Stimulated activated CD8-positive, alpha-beta memory T cell treated with anti-CD3 and anti-CD28 coated beads, Interleukin-4, amount 100 ng/mL, for 24 hours (primary cell): ENCODE measurements at regions not wholly inside any gene's neighbourhood (a gene's known extent, or its start where the extent isn't known, plus 50 kb on each side); places are given as distances from the start of the nearest gene placed in this dataset.
"Not testable (repeated sequence)": the region's sequence is repeated elsewhere in the genome, so short reads cannot be mapped to it uniquely, and the experiment has no call there.

Experiments
- DNase-seq: peaks from one replicate; pipeline ENCODE4 v3.0.0-alpha.2; 2020; ENCODE audit warnings: low read depth

DNA sequence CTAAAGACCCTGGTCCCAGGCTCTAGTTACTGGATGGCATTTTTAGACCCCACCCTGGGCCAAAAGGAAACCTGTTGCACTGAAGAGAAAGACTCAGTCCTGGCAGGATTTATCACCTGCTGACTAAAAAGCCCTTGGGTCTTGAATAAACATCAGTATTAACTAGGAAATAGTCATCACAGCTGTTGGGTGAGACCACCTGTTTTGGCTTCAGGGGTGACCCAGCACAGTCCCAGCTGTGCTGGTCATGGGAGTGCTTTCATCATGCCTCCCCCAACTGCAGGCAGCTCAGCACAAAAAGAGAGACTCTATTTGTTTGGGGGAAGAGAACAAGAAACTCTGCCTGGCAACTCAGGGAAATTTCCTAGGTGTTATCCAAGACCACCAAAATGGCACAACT, 903.2 kb downstream of the C4orf33 start:
- DNase-seq: no peak

DNA sequence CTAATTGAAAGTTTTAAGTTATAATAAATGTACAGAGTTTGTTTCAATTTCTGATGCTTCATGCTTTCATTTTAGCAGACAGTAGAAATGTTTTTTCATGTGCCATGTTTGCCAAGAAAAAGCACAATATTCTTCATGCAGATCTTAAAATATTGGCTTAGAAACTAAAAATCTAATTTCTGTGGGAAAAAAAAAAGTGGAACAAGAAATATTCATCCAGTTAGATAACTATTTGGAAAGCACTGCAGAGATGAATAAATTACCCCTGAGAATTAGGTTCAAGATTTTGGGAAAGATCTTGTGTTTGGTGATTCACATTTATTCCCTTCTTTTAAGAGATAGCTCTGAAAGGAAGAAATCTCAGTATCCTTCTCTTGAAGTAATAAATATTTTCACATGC, 912.5 kb downstream of the C4orf33 start:
- no peak for DNase-seq

DNA sequence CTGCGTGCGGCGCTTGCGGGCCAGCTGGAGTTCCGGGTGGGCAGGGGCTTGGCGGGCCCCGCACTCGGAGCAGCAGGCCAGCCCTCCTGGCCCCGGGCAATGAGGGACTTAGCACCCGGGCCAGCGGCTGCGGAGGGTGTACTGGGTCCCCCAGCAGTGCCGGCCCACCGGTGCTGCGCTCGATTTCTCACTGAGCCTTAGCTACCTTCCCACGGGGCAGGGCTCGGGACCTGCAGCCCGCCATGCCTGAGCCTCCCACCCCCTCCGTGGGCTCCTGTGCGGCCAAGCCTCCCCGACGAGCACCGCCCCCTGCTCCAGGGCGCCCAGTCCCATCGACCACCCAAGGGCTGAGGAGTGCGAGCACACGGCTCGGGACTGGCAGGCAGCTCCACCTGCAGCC, 916.9 kb downstream of the C4orf33 start:
- DNase-seq: not testable (repeated sequence)

DNA sequence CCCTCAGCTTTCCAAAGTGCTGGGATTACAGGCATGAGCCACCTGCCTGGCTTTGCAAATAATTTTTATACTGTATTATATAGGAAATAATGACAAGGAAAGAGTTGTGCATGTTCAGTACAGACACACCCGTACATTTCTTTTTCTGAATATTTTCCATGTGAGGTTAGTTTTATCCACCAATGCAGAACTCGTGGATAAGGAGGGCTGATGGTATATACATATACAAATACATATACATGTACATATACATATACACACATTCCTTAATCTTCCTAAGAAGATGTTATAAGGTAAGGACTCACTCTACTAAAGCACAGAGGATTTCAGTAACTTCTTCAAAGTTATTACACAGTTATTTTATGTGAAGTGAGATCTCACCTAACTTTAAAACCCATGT, 925.8 kb downstream of the C4orf33 start:
- no peak for DNase-seq

DNA sequence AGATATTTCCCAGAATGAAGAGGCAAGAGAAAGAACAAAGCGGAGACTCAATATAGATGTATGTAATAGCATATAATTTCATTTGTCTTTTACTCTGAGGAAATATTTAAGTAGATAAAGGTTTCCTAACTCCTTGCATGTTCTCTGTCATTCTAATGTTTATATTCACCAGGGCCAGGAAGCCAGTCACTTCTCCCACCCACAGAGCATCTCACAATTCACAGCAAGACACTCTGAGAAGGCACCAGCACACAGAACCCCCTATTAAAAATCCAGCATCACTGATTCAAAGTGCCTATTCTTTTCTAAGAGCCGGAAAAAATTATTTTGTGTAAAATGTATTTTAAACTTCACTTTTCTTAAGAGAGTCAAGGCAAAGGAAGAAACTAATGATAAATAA, 927.1 kb downstream of the C4orf33 start:
- DNase-seq: no peak

DNA sequence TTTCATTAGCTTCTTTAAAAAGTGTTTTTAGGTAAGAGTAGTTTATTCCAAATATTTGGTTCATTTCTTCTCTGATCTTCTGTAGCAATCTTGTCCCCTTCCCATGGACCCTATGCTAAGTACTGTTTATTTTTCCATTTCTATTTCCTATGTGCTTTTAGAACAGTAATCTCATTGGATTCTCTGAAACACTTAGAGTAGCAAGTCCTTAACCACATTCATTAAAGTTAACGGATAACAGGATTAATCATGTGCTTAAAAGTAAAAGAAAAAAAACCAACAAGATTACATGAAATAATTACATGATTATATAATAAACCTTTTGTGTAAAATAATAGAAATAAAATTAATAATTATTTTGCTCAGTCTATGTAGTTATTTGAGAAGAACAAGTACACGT, 929.7 kb downstream of the C4orf33 start:
- DNase-seq: no peak

DNA sequence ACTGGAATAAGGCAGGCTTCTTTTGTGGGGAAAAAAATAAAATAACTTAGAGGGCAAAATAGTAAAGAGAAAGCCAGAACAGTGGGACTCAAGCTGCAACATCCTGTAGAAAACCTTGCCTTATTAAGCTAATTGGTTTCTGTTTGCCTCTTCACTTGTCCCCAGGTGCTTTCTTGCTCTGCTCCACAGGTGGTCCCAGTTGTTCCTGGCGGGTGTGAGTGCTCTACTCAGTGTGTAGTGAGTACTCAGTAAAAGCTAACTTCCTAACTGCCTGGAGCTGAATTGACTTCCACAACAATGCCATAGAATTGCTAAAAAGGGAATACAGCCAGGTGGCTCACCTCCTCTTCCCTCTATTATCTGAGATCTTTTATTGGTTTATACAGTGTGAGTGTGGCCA, 930.2 kb downstream of the C4orf33 start:
- no peak for DNase-seq

DNA sequence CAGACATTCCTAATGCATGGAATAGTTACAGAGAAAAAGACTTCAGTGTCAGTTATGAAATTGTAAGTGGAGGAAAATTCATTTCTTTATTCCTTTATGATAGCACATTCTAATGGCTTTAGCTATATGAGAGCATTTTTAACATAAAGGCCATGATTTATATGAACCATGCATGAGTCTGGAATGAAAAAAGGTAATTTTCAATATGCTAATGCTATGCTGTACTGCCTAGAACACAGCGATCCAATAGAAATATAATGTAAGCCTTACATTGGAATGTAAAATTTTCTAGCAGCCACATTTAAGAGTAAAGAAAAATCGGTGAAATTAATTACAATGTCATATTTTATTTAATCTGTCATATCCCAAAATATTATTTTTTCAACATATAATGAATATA, 932.0 kb downstream of the C4orf33 start:
- DNase-seq: no peak

DNA sequence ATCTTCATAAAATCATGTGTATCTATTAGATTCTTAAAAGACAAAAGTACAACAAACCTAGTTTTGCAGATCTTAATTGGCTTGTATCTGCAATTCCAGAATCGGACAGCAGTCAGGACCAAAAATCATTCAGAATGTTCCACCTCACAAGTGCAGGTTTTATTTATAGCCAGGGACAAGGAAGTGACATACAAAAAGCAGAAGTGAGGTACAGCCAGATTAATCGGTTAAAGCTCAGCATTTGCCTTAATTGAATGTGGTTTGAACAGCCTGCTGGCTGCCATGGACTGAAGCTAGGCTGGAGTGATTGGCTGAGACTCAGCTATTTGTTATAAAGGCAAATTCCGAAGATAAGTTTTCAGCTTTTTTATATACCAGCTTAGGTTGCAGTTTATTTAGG, 932.6 kb downstream of the C4orf33 start:
- DNase-seq: no peak

DNA sequence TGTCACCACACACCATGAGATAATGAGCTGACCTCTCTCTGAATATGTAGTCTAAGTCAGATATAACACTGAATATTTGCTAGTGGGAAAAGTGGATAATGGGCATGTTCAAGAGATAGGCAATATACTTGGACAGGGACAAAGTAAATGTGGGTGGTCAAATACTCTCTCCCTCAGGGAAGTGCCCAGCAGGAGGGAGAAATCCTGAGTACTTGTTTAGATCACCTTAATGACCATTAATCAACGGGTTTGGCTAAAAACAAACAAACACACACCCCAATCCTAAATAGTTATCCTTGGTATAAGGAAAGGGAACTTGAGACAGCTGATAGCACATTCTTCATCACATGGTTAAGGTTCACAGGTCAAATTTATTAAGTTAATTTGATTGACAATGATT, 933.5 kb downstream of the C4orf33 start:
- DNase-seq: no peak

DNA sequence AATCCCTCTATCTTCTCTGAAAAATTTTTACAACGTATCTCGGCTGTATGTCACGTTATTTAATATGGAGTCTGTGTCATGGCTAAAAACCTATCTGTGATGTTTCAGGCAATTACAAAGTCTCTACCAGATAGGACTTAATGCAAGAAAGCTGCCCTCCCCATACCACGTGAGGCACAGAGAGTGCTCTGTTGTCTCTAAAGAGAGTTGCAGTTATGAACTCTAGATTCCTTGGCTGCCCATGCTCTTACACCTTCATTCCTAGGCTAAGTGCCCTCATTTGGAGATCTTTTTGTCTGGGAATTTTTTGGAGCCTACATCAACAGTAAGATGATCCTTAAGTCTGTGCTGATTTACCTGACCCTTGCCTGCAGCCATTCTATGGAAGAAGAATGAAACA, 935.9 kb downstream of the C4orf33 start:
- no peak for DNase-seq

DNA sequence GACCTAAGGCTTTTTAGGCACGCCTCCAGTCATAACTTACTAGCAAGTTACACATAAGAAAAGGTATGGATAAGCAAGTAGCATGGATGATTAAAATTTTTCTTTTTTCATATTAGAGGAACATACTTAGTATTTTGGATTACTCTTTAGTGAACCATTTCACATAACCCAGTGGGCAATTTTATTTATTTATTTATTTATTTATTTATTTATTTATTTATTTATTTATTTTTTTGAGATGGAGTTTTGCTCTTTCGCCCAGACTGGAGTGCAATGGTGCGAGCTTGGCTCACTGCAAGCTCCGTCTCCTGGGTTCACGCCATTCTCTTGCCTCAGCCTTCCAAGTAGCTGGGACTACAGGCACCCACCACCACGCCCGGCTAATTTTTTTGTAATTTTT, 937.7 kb downstream of the C4orf33 start:
- DNase-seq: not testable (repeated sequence)

DNA sequence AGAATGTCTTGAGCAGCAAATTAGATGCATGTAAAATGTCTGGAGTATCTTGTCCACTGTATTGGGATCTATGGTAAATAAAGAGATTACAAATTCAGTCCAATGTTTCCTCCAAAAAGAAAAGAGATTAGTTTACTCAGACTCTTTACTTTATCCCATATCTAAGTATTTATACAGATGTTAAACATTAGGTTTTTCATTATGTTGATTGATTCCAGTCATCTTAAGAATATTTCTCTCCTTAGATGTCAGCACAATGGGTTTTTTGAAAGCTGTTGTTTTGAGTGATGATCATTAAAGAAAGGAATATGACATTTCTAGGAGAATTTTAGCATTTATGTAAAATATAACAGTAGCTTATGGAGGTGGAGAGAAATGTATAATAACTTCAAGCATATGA, 938.9 kb downstream of the C4orf33 start:
- no peak for DNase-seq

DNA sequence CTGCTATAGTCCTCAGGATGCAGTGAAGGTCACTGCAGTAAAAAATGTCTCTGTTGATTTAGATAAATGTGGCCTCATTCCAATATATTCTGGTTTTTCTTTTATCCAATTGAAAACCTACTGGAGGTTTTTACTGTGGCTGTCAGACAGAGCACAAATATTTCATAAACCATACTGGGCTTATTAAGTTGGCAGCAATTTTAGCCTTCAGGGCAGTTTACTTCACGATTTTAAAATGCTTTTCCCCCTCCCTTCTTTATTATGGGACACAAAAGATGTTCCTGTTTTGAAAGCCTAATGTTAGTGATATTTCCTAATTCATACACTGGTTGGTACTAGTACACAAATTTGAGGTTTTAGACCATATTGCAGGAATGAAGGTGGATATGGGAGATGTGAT, 939.4 kb downstream of the C4orf33 start:
- DNase-seq: no peak

DNA sequence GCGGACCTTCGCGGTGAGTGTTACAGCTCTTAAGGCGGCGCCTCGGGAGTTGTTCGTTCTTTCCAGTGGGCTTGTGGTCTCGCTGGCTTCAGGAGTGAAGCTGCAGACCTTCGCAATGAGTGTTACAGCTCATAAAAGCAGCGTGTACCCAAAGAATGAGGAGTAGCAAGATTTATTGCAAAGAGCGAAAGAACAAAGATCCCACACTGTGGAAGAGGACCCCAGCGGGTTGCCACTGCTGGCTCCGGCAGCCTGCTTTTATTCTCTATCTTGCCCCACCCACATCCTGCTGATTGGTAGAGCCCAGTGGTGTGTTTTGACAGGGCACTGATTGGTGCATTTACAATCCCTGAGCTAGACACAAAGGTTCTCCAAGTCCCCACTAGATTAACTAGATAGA, 941.9 kb downstream of the C4orf33 start:
- DNase-seq: not testable (repeated sequence)

DNA sequence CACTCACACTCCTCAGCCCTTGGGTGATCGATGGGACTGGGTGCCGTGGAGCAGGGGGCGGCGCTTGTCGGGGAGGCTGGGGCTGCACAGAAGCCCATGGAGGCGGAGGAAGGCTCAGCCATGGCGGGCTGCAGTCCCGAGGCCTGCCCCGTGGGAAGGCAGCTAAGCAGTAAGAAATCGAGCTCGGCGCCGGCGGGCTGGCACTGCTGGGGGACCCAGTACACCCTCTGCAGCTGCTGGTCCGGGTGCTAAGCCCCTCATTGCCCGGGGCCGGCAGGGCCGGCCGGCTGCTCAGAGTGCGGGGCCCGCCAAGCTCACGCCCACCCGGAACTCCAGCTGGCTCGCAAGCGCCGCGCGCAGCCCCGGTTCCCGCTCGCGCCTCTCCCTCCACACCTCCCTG, 942.6 kb downstream of the C4orf33 start:
- DNase-seq: not testable (repeated sequence)

DNA sequence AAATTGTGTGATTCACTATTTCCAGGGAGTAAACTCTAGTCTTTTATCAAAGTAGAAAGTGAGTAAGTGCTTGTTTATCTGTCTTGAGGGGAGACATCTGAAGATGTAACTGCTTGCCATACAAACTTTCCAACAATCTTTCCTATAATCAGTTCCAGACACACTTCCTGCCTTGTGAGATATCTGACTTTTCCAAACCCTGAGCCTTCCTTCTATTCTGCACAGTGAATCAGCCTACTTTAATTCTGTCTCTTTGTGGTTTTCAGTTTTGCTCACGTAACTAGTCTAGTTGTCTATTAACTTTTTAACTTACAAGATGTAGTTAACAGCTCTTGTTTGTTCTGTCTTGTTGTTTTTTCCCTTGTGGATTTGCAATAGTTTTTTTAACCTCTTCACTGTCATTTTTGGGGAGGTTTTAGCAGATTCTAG, 947.8 kb downstream of the C4orf33 start:
- DNase-seq: no peak

DNA sequence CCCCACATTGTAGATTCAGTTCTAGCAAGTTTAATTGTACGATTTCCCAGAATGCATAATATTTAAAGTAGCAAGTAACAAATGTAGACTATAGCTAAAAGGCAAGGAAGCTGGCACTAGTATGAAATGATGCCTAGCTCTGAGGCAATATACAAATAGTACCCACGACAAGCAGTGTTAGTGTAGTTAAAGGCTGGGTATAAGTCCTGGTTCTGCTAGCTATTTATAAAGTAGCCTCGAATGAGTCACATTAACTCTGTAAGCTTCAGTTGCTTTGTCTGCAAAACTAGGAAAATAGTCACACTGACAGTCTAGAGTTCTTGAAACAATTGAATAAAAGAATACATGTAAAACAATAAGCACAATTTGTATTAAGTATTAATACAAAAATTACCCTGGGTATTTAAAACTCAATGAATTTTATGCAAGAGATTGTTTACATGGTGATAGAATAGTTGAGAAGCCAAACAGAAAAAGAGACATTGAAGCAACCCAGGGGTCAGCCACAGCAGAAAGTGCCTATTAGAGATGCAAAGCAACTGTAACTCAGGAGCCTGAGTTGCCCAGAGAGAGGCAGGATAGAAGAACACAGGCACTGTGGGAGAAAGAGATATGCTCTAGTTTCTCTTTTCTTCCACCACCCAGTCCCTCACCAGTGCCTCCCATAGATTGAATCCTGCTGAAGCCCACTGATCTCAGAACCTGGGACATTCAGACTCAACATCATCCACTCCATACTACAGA, 949.0 kb downstream of the C4orf33 start:
- DNase-seq: no peak

DNA sequence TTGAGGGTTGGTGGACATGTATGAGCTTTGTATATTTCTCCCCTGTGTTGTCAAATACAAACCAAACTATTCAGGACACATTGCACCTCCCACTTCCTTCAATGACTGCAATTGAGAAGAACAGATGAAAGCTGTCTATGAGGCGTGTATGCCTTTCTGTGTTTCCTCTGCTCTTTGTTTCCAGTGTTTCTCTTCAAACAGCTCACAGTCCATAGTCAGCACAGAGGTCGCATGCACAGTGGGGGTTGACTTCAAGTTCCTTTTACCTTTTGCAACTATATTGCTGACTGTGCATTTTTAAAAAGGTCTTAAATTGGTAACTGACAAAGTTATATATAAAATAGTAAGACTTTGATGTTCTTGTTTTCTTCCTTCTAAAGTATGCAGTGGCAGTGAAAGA, 957.8 kb downstream of the C4orf33 start:
- no peak for DNase-seq

DNA sequence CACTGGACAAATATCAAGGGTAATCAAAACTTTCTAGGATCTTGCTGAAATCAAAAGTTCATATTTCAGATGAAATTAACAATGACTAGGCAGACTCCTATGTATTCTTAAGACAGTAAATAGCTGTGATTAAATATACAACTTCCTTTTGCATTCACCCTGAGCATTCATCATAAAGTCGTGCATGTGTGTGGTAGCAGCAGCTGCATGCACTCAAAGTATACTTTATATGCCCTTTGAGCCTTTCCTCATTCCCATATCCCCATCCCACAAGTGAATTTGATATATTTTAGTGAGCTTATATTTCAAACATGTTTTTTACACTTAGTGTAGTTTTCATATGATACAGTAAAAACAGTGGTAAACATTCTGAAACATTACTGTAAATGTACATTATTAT, 959.0 kb downstream of the C4orf33 start:
- no peak for DNase-seq

DNA sequence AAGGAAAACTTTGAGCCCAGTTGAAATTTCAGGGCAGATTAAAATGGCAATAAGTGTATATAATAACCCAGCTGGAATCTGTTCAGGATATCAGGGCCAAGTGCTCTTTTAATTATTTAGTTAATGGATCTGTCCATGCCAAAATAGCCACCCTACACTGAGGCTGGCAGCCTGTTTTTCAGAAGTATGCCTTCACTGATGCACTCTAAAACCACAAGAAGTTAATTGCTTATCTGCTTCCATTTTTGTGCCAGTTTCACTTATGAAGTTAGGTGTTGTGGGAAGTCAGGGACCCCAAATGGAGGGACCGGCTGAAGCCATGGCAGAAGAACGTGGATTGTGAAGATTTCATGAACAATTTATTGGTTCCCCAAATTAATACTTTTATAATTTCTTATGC, 960.3 kb downstream of the C4orf33 start:
- no peak for DNase-seq

DNA sequence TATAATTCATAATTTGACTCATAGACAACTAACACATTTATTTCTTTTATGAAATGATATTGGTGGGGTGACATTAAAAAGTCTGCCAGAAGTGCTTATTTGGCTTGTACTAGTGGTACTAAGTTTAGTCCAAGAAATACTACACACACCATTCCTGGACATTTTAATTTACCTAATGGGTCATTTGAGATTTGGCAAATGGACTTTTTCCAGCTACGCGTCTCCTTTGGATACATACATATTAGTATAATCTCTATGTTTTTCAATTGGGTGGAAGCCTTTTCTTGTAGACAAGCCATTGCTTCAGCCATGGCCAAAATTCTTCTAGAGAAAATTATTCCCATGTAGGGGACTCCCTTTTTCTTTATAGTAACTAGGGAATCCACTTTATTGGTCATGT, 968.5 kb downstream of the C4orf33 start:
- no peak for DNase-seq

DNA sequence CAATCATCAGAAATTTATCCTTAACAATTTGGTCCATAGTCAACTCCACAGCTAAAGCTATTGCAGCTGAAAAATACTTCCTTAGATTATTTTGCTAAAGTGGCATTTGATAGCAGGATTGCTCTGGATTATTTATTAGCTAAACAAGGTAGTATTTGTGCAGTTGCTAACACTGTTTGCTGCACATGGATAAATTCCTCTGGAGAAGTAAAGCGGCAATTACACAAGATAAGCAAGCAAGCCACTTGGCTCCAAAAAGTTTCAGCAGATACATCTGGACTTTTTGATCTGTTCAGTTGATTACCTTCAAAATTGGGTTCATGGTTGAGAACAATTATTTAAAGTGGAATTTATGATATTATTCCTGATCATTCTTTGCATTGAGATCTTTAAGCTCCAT, 971.5 kb downstream of the C4orf33 start:
- DNase-seq: no peak

DNA sequence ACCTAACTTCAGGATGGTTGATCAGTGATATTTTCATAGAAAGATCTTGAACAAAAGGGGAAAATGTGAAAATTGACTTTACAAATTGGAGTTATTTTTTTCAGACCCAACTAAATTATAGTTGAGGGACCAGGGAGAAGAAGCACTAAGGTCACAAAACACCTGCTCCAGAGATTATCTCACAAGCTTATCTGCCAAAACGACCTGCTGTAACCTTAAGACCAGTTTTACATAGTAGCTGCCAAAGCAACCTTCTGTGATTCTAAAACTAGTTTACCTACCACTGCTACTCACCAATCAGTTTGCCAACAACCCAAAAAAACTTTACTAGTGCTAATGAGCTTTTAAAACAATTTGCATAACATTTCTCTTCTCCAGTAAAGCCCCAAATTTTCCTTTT, 972.1 kb downstream of the C4orf33 start:
- DNase-seq: no peak

DNA sequence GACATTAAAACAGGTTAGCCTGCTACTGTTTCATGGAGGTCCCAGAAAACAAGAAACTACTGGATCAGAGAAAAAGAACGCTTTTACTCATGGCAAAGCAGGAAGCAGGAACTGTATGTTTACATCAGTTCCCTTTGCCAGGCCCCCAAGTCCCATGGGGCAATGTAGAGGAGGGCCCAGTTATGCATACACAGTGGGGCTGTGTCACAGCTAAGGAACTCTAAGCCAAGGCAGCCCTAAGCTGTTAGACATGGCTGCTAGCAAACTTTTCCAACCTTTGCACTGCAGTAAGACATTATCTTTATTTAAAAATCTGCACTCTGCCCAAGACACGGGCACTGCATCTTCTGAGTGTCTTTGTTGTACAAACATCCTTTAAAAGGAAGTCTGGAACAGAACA, 975.8 kb downstream of the C4orf33 start:
- no peak for DNase-seq
